Ovary (tissue), 3 donors: ENCODE measurements at regions not wholly inside any gene's neighbourhood (a gene's known extent, or its start where the extent isn't known, plus 50 kb on each side); places are given as distances from the start of the nearest gene placed in this dataset.

Experiments used
- CTCF ChIP-seq, 3 donors: fragments of 450-650 bp in 2 of 3; fragments of 200-600 bp in 1 of 3; IDR thresholded peaks; one replicate each; pipeline versions ENCODE4 v1.5.1 to v1.8.0; 2016 to 2022; ENCODE audit warnings: antibody characterized with exemption in 3 of 3, mild to moderate bottlenecking in 1 of 3
- POLR2A ChIP-seq: fragments of 450-650 bp; IDR thresholded peaks from one replicate; pipeline ENCODE4 v1.6.1; 2017; ENCODE audit warnings: antibody characterized with exemption, mild to moderate bottlenecking, moderate library complexity
- donor health status: DM: no; HTN: no; CAD: no.

- no peak for TF ChIP-seq POLR2A
- no peak for TF ChIP-seq CTCF (IDR thresholded peaks at IDR 0.05)
Observed at GRCh38 chr9:135324329-135324728, 155.3 kb upstream of the PPP1R26 start.
